A549 (cell line): ENCODE measurements at regions not wholly inside any gene's neighbourhood (a gene's known extent, or its start where the extent isn't known, plus 50 kb on each side); places are given as distances from the start of the nearest gene placed in this dataset.
"Not testable (repeated sequence)": the region's sequence is repeated elsewhere in the genome, so short reads cannot be mapped to it uniquely, and the experiment has no call there.

Experiments used
- CHD2 ChIP-seq: fragments of 150-350 bp; IDR thresholded peaks from 2 replicates; pipeline ENCODE4 v1.6.1; 2014; ENCODE audit warnings: low read length; ENCODE audit not compliant: partially characterized antibody
- FOSL2 ChIP-seq, 2 experiments: fragments of 450-650 bp in 1 of 2; fragments of >200 bp in 1 of 2; sonication (Bioruptor Twin) in 1 of 2; formaldehyde crosslinking; IDR thresholded peaks; 2 replicates each; pipeline versions ENCODE4 v1.5.0 to v1.6.1; 2016 to 2020; ENCODE audit warnings: mild to moderate bottlenecking in 1 of 2, moderate library complexity in 1 of 2
- HDAC2 ChIP-seq: fragments of 200-600 bp; sonication (generic); IDR thresholded peaks from 2 replicates; pipeline ENCODE4 v1.6.1; 2016
- NFE2L2 ChIP-seq: fragments of 150-350 bp; conservative IDR thresholded peaks from 2 replicates; pipeline ENCODE4 v1.6.1; 2014; ENCODE audit warnings: low read length
- POLR2A ChIP-seq: IDR thresholded peaks from 2 replicates; pipeline ENCODE4 v1.6.1; 2012; ENCODE audit warnings: mild to moderate bottlenecking, low read length
- RCOR1 ChIP-seq: fragments of 150-350 bp; IDR thresholded peaks from 2 replicates; pipeline ENCODE4 v1.6.1; 2014; ENCODE audit warnings: antibody characterized with exemption, low read length, low read depth
- TF ChIP-seq, protein P1 (sequence below): fragments of >200 bp; sonication (Bioruptor Twin); formaldehyde crosslinking; IDR thresholded peaks from 3 replicates; pipeline ENCODE4 v1.5.1; 2016
- TF ChIP-seq, protein P2 (sequence below): fragments of >200 bp; sonication (Bioruptor Twin); formaldehyde crosslinking; IDR thresholded peaks from 3 replicates; pipeline ENCODE4 v1.6.1; 2016
- TF ChIP-seq, protein P3 (sequence below): IDR thresholded peaks from 2 replicates; pipeline ENCODE4 v1.6.1; 2012
- TF ChIP-seq, protein P4 (sequence below): fragments of 450-650 bp; IDR thresholded peaks from 2 replicates; pipeline ENCODE4 v1.6.1; 2014; ENCODE audit warnings: antibody characterized with exemption
- TF ChIP-seq, protein P5 (sequence below): fragments of 200-600 bp; sonication (generic); IDR thresholded peaks from 2 replicates; pipeline ENCODE4 v1.6.1; 2016; ENCODE audit warnings: antibody characterized with exemption, mild to moderate bottlenecking, moderate library complexity

DNA sequence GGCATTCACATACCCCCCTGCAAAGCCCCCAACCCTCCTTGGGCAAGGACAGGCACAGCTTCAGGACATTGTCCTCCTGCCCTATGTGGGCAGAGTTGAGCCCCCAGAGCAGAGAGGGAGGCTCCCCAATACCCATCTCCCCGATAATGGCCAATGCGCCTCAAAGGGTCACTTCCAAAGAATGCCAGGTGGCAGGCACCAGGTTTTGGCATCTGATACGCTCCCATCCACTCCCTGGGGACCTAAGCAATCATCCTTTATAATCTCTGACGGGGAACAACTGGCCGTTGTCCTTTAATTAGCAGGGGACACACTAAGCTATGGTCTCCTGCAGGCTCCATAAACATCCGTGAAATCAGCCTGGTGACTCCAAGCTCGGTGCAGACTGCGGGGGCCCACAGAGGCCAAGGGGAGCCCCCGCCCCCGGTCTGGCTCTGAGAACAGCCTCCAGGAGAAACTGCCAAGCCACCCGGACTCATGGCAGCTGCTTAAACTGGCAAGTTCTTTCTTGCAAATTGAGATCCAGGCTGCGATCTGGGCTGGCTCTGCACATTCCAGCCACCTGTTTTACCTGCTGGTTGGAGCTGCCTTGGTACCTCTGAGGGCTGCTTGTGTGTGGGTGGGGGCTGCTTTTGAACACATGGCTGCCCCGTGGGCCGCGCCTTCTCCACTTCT, 123.2 kb upstream of the SULF2 start:
- TF ChIP-seq, protein P1, sequence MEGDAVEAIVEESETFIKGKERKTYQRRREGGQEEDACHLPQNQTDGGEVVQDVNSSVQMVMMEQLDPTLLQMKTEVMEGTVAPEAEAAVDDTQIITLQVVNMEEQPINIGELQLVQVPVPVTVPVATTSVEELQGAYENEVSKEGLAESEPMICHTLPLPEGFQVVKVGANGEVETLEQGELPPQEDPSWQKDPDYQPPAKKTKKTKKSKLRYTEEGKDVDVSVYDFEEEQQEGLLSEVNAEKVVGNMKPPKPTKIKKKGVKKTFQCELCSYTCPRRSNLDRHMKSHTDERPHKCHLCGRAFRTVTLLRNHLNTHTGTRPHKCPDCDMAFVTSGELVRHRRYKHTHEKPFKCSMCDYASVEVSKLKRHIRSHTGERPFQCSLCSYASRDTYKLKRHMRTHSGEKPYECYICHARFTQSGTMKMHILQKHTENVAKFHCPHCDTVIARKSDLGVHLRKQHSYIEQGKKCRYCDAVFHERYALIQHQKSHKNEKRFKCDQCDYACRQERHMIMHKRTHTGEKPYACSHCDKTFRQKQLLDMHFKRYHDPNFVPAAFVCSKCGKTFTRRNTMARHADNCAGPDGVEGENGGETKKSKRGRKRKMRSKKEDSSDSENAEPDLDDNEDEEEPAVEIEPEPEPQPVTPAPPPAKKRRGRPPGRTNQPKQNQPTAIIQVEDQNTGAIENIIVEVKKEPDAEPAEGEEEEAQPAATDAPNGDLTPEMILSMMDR = not testable (repeated sequence)
- TF ChIP-seq HDAC2; POLR2A; FOSL2 (IDR thresholded peaks at IDR 0.05); FOSL2 (CRISPR knock-in tag; IDR thresholded peaks at IDR 0.05); CHD2; RCOR1; NFE2L2: not testable (repeated sequence)
- TF ChIP-seq, protein P2, sequence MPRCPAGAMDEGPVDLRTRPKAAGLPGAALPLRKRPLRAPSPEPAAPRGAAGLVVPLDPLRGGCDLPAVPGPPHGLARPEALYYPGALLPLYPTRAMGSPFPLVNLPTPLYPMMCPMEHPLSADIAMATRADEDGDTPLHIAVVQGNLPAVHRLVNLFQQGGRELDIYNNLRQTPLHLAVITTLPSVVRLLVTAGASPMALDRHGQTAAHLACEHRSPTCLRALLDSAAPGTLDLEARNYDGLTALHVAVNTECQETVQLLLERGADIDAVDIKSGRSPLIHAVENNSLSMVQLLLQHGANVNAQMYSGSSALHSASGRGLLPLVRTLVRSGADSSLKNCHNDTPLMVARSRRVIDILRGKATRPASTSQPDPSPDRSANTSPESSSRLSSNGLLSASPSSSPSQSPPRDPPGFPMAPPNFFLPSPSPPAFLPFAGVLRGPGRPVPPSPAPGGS = not testable (repeated sequence)
- TF ChIP-seq, protein P3, sequence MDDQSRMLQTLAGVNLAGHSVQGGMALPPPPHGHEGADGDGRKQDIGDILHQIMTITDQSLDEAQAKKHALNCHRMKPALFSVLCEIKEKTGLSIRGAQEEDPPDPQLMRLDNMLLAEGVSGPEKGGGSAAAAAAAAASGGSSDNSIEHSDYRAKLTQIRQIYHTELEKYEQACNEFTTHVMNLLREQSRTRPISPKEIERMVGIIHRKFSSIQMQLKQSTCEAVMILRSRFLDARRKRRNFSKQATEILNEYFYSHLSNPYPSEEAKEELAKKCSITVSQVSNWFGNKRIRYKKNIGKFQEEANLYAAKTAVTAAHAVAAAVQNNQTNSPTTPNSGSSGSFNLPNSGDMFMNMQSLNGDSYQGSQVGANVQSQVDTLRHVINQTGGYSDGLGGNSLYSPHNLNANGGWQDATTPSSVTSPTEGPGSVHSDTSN = not testable (repeated sequence)
- TF ChIP-seq, protein P4, sequence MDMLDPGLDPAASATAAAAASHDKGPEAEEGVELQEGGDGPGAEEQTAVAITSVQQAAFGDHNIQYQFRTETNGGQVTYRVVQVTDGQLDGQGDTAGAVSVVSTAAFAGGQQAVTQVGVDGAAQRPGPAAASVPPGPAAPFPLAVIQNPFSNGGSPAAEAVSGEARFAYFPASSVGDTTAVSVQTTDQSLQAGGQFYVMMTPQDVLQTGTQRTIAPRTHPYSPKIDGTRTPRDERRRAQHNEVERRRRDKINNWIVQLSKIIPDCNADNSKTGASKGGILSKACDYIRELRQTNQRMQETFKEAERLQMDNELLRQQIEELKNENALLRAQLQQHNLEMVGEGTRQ = not testable (repeated sequence)
- TF ChIP-seq, protein P5, sequence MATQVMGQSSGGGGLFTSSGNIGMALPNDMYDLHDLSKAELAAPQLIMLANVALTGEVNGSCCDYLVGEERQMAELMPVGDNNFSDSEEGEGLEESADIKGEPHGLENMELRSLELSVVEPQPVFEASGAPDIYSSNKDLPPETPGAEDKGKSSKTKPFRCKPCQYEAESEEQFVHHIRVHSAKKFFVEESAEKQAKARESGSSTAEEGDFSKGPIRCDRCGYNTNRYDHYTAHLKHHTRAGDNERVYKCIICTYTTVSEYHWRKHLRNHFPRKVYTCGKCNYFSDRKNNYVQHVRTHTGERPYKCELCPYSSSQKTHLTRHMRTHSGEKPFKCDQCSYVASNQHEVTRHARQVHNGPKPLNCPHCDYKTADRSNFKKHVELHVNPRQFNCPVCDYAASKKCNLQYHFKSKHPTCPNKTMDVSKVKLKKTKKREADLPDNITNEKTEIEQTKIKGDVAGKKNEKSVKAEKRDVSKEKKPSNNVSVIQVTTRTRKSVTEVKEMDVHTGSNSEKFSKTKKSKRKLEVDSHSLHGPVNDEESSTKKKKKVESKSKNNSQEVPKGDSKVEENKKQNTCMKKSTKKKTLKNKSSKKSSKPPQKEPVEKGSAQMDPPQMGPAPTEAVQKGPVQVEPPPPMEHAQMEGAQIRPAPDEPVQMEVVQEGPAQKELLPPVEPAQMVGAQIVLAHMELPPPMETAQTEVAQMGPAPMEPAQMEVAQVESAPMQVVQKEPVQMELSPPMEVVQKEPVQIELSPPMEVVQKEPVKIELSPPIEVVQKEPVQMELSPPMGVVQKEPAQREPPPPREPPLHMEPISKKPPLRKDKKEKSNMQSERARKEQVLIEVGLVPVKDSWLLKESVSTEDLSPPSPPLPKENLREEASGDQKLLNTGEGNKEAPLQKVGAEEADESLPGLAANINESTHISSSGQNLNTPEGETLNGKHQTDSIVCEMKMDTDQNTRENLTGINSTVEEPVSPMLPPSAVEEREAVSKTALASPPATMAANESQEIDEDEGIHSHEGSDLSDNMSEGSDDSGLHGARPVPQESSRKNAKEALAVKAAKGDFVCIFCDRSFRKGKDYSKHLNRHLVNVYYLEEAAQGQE = not testable (repeated sequence)
